HG02610 (cell line): ENCODE measurements at regions not wholly inside any gene's neighbourhood (a gene's known extent, or its start where the extent isn't known, plus 50 kb on each side); places are given as distances from the start of the nearest gene placed in this dataset.
"Not testable (repeated sequence)": the region's sequence is repeated elsewhere in the genome, so short reads cannot be mapped to it uniquely, and the experiment has no call there.

Experiments used
- ATAC-seq: cut with Tn5 transposase; IDR thresholded peaks from one replicate; pipeline ENCODE4 v1.9.1; 2021; ENCODE audit warnings: mild to moderate bottlenecking, moderate library complexity; ENCODE audit not compliant: unreplicated experiment

GRCh38 chr2:166647935-166648334, 153.9 kb upstream of the SCN7A start:
- no peak for ATAC-seq

GRCh38 chr2:166643980-166644379, 149.9 kb upstream of the SCN7A start:
- ATAC-seq, result no peak

GRCh38 chr2:166641516-166641915, 147.5 kb upstream of the SCN7A start:
- ATAC-seq, result not testable (repeated sequence)

GRCh38 chr2:166637051-166637450, 143.0 kb upstream of the SCN7A start:
- ATAC-seq, result no peak

GRCh38 chr2:166634706-166635105, 140.7 kb upstream of the SCN7A start:
- no peak for ATAC-seq

GRCh38 chr2:166632616-166633015, 138.6 kb upstream of the SCN7A start:
- no peak for ATAC-seq

- no peak for ATAC-seq
Measured at GRCh38 chr2:166628478-166629136, 134.6 kb upstream of the SCN7A start.

- ATAC-seq, result no peak
Measured at GRCh38 chr2:166627893-166628292, 133.8 kb upstream of the SCN7A start.

GRCh38 chr2:166625670-166626069, 131.6 kb upstream of the SCN7A start:
- ATAC-seq, result no peak

- no peak for ATAC-seq
Measured at GRCh38 chr2:166614503-166614902, 120.5 kb upstream of the SCN7A start.

- ATAC-seq, result no peak
Measured at GRCh38 chr2:166614029-166614428, 120.0 kb upstream of the SCN7A start.

GRCh38 chr2:166613226-166613625, 119.2 kb upstream of the SCN7A start:
- ATAC-seq, result no peak

GRCh38 chr2:166612214-166612613, 118.2 kb upstream of the SCN7A start:
- no peak for ATAC-seq

- no peak for ATAC-seq
Measured at GRCh38 chr2:166610913-166611305, 116.9 kb upstream of the SCN7A start.

- ATAC-seq, result no peak
Measured at GRCh38 chr2:166610180-166610912, 116.3 kb upstream of the SCN7A start.

- ATAC-seq, result no peak
Measured at GRCh38 chr2:166609183-166609959, 115.3 kb upstream of the SCN7A start.

- ATAC-seq, result no peak
Measured at GRCh38 chr2:166607880-166608279, 113.8 kb upstream of the SCN7A start.

GRCh38 chr2:166593403-166593802, 99.4 kb upstream of the SCN7A start:
- no peak for ATAC-seq

GRCh38 chr2:166592750-166593149, 98.7 kb upstream of the SCN7A start:
- ATAC-seq, result no peak

GRCh38 chr2:166591226-166591625, 97.2 kb upstream of the SCN7A start:
- ATAC-seq, result no peak

- no peak for ATAC-seq
Measured at GRCh38 chr2:166573391-166573790, 79.3 kb upstream of the SCN7A start.

- no peak for ATAC-seq
Measured at GRCh38 chr2:166572937-166573336, 78.9 kb upstream of the SCN7A start.
